MM.1S (cell line): ENCODE measurements at regions not wholly inside any gene's neighbourhood (a gene's known extent, or its start where the extent isn't known, plus 50 kb on each side); places are given as distances from the start of the nearest gene placed in this dataset.

Experiments used
- EZH2 ChIP-seq: fragments of 300-600 bp; sonication (generic); optimal IDR thresholded peaks from 2 replicates; pipeline ENCODE3; 2017; ENCODE audit warnings: low read depth, mild to moderate bottlenecking, antibody characterized with exemption, low read length, mixed read lengths
- EZH2phosphoT487 ChIP-seq: fragments of 300-600 bp; sonication (generic); IDR thresholded peaks from 2 replicates; pipeline ENCODE4 v1.6.1; 2018; ENCODE audit warnings: antibody characterized with exemption, low read length
- TF ChIP-seq, protein P1 (sequence below): fragments of 300-600 bp; sonication (generic); IDR thresholded peaks from 2 replicates; pipeline ENCODE4 v1.5.1; 2016; ENCODE audit warnings: antibody characterized with exemption, low read length, mixed read lengths

DNA sequence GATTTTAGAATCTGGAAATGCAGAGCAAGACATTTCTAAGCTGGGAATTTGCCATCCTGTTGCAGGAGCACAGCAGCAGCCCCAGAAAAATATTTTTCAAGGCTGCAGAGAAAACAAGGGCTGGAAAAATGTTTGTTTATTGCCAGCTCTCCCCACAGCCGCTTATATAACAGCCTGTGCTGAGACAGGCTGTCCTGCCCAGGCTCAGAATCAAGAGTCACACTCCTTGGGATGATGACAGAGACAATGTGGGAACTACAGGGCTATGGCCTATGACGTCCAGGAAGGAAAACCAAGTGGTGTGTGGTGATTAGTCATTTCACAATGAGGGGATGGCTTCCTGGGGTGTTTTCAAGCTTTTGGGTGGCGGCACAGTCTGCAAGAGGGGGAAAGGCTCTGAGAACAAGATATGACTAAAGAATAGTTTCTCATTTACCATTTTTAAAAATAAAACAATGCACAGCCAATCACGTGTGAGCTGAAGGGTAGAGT is 136.3 kb upstream of the SERP2 start:
- TF ChIP-seq, protein P1, sequence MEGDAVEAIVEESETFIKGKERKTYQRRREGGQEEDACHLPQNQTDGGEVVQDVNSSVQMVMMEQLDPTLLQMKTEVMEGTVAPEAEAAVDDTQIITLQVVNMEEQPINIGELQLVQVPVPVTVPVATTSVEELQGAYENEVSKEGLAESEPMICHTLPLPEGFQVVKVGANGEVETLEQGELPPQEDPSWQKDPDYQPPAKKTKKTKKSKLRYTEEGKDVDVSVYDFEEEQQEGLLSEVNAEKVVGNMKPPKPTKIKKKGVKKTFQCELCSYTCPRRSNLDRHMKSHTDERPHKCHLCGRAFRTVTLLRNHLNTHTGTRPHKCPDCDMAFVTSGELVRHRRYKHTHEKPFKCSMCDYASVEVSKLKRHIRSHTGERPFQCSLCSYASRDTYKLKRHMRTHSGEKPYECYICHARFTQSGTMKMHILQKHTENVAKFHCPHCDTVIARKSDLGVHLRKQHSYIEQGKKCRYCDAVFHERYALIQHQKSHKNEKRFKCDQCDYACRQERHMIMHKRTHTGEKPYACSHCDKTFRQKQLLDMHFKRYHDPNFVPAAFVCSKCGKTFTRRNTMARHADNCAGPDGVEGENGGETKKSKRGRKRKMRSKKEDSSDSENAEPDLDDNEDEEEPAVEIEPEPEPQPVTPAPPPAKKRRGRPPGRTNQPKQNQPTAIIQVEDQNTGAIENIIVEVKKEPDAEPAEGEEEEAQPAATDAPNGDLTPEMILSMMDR = no peak
- TF ChIP-seq EZH2 (no peak), EZH2phosphoT487 (no peak)
